Panc1 (cell line): ENCODE measurements at regions not wholly inside any gene's neighbourhood (a gene's known extent, or its start where the extent isn't known, plus 50 kb on each side); places are given as distances from the start of the nearest gene placed in this dataset.

ENCODE experiments used
- CTCF ChIP-seq: fragments of 450-650 bp; IDR thresholded peaks from 2 replicates; pipeline ENCODE4 v1.5.1; 2017; ENCODE audit warnings: mild to moderate bottlenecking
- POLR2AphosphoS5 ChIP-seq: IDR thresholded peaks from 2 replicates; pipeline ENCODE4 v1.6.1; 2012; ENCODE audit warnings: mild to moderate bottlenecking, low read depth, low read length, moderate library complexity
- REST ChIP-seq, 2 experiments: IDR thresholded peaks; 2 replicates each; pipeline ENCODE4 v1.6.1; 2011 to 2012; ENCODE audit warnings: low read depth in 2 of 2, control low read depth in 1 of 2, low read length in 1 of 2, mild to moderate bottlenecking in 1 of 2, moderate library complexity in 1 of 2; ENCODE audit not compliant: insufficient read depth in 1 of 2

DNA sequence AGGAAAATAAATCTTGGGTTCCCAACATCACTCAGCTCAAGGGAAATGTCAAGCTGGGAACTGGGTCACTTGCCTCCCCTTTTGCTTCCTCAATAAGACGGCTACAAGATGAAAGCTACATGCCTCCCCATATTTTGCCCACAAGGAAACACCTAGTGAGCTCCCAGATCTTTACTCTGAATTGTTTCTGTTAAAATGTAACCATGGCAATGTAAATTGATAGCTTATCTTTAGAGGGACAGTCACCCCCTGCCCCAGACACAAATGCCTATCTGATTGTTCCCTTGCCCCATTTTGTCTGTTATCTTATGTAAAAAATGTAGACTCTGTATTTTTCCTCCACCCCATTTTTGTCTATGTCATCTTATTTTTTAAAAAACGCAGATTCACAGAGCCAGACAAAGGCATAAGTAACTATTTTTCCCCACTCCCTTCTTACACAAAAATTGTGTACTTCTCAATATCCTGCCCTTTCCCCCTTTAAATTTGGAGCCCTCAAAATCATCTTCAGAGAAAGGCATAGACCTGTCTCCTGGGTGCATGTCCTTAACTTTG lies 288.7 kb upstream of the ERCC4 start:
- TF ChIP-seq CTCF (no peak), REST (IDR thresholded peaks at IDR 0.05; ENCODE audit: insufficient read depth in 1 of 2, low read depth in 2 of 2, low read length in 1 of 2) (no peak), POLR2AphosphoS5 (no peak)
